ENCODE measurements at regions not wholly inside any gene's neighbourhood (a gene's known extent, or its start where the extent isn't known, plus 50 kb on each side); places are given as distances from the start of the nearest gene placed in this dataset.

GRCh38 chr1:83718338-83718737 lies 280.6 kb downstream of the TTLL7 start:
- no peak for DNase-seq

- DNase-seq = no peak
Observed at GRCh38 chr1:83717785-83718184, 281.1 kb downstream of the TTLL7 start.

- DNase-seq = no peak
Observed at GRCh38 chr1:83716641-83717040, 282.3 kb downstream of the TTLL7 start.

- no peak for DNase-seq
Observed at GRCh38 chr1:83715550-83715949, 283.4 kb downstream of the TTLL7 start.

GRCh38 chr1:83709662-83710061 lies 289.3 kb downstream of the TTLL7 start:
- DNase-seq = no peak

- DNase-seq = no peak
Observed at GRCh38 chr1:83706354-83706938, 292.5 kb downstream of the TTLL7 start.

GRCh38 chr1:83705091-83705490 lies 293.8 kb downstream of the TTLL7 start:
- DNase-seq = no peak

GRCh38 chr1:83704350-83704749 lies 294.6 kb downstream of the TTLL7 start:
- DNase-seq = no peak

GRCh38 chr1:83702356-83702755 lies 296.6 kb downstream of the TTLL7 start:
- DNase-seq = no peak

GRCh38 chr1:83701355-83701754 lies 297.6 kb downstream of the TTLL7 start:
- DNase-seq = no peak

GRCh38 chr1:83698644-83699043 lies 300.3 kb downstream of the TTLL7 start:
- no peak for DNase-seq

- DNase-seq = no peak
Observed at GRCh38 chr1:83697961-83698360, 301.0 kb downstream of the TTLL7 start.

- no peak for DNase-seq
Observed at GRCh38 chr1:83697220-83697619, 301.7 kb downstream of the TTLL7 start.

- no peak for DNase-seq
Observed at GRCh38 chr1:83694449-83694848, 304.5 kb downstream of the TTLL7 start.

- no peak for DNase-seq
Observed at GRCh38 chr1:83693427-83694126, 305.4 kb downstream of the TTLL7 start.

GRCh38 chr1:83692524-83693381 lies 306.2 kb downstream of the TTLL7 start:
- no peak for DNase-seq

- DNase-seq = no peak
Observed at GRCh38 chr1:83691953-83692500, 306.9 kb downstream of the TTLL7 start.

- DNase-seq = no peak
Observed at GRCh38 chr1:83689921-83690868, 308.7 kb downstream of the TTLL7 start.

GRCh38 chr1:83682132-83682531 lies 316.8 kb downstream of the TTLL7 start:
- DNase-seq = no peak

- no peak for DNase-seq
Observed at GRCh38 chr1:83676106-83676505, 322.8 kb downstream of the TTLL7 start.

- no peak for DNase-seq
Observed at GRCh38 chr1:83673312-83673711, 325.6 kb downstream of the TTLL7 start.

GRCh38 chr1:83671586-83671985 lies 327.3 kb downstream of the TTLL7 start:
- DNase-seq = no peak
